GM12865 (cell line): ENCODE measurements at regions not wholly inside any gene's neighbourhood (a gene's known extent, or its start where the extent isn't known, plus 50 kb on each side); places are given as distances from the start of the nearest gene placed in this dataset.

Experiments
- DNase-seq: peaks from one replicate; pipeline ENCODE4 v3.0.0; 2010; ENCODE audit warnings: low read depth
- H3K4me3 ChIP-seq: 2 replicates; pipeline ENCODE4 v1.5.1; 2011; ENCODE audit warnings: mild to moderate bottlenecking, low read depth, low read length, control low read depth
- CTCF ChIP-seq: IDR thresholded peaks from 2 replicates; pipeline ENCODE4 v1.5.1; 2011; ENCODE audit warnings: low read length, control low read depth, low read depth, inconsistent platforms; ENCODE audit not compliant: insufficient read depth; ENCODE audit errors: missing control alignments

- TF ChIP-seq CTCF = no peak
- no peak for DNase-seq
Measured at GRCh38 chr3:181578743-181579142, 133.0 kb upstream of the SOX2 start.

GRCh38 chr3:181572432-181572831, 139.3 kb upstream of the SOX2 start:
- no peak overlapping the region for H3K4me3 ChIP-seq
- no peak for TF ChIP-seq CTCF
- DNase-seq = no peak

More at GRCh38 chr3:181578743-181579142, 133.0 kb upstream of the SOX2 start:
- H3K4me3 ChIP-seq = no peak overlapping the region

- no peak overlapping the region for H3K4me3 ChIP-seq
- DNase-seq = no peak
- TF ChIP-seq CTCF = no peak
Measured at GRCh38 chr3:181570472-181570871, 141.3 kb upstream of the SOX2 start.

- TF ChIP-seq CTCF = no peak
- H3K4me3 ChIP-seq = no peak overlapping the region
- DNase-seq = no peak
Measured at GRCh38 chr3:181569356-181569940, 142.3 kb upstream of the SOX2 start.

- DNase-seq = no peak
- H3K4me3 ChIP-seq = no peak overlapping the region
- TF ChIP-seq CTCF = no peak
Measured at GRCh38 chr3:181568693-181569092, 143.0 kb upstream of the SOX2 start.

- no peak for TF ChIP-seq CTCF
- no peak for DNase-seq
- no peak overlapping the region for H3K4me3 ChIP-seq
Measured at GRCh38 chr3:181568248-181568647, 143.5 kb upstream of the SOX2 start.
